ENCODE measurements at regions not wholly inside any gene's neighbourhood (a gene's known extent, or its start where the extent isn't known, plus 50 kb on each side); places are given as distances from the start of the nearest gene placed in this dataset.

- Histone ChIP-seq H3K27me3 (ENCODE audit: insufficient read depth, low read length) (no peaks in the 10 kb centered on the region), H3K79me2 (ENCODE audit: insufficient read depth, low read length) (no peaks in the 10 kb centered on the region), H3K36me3 (ENCODE audit: control insufficient read depth in 1 of 2, insufficient read depth in 2 of 2, low read length in 2 of 2) (no peaks in the 10 kb centered on the region), H3K4me2 (ENCODE audit: low read length) (no peak overlapping the region), H3K9ac (ENCODE audit: low read length) (no peak overlapping the region), H3K27ac (ENCODE audit: low read depth, low read length) (no peak overlapping the region), H3K9me3 (ENCODE audit: control insufficient read depth in 1 of 2, insufficient read depth in 1 of 2, low read depth in 1 of 2, low read length in 2 of 2) (no peaks in the 10 kb centered on the region), H3K4me3 (replicated peaks in 1 of 2; ENCODE audit: low read depth in 1 of 2, low read length in 2 of 2) (no peak overlapping the region), H3K4me1 (ENCODE audit: control insufficient read depth in 1 of 2, insufficient read depth in 2 of 2, low read length in 2 of 2) (no peaks in the 10 kb centered on the region), H2AFZ (ENCODE audit: low read depth, low read length, poor library complexity, severe bottlenecking) (no peak overlapping the region), H3K9me2 (ENCODE audit: insufficient read depth) (no peaks in the 10 kb centered on the region), H4K20me1 (ENCODE audit: insufficient read depth) (no peaks in the 10 kb centered on the region)
- no peak for ATAC-seq
- no peak for TF ChIP-seq SRF (IDR thresholded peaks at IDR 0.05; ENCODE audit: low read depth)
- no peak for TF ChIP-seq CBX3 (IDR thresholded peaks at IDR 0.05; ENCODE audit: low read depth)
- no peak for TF ChIP-seq SIN3A (IDR thresholded peaks at IDR 0.05; ENCODE audit: low read depth)
- no peak for TF ChIP-seq REST (IDR thresholded peaks at IDR 0.05; ENCODE audit: low read depth)
- TF ChIP-seq ZBTB33 (IDR thresholded peaks at IDR 0.05; ENCODE audit: extremely low read depth, insufficient replicate concordance, low read length) = no peak
- no peak for TF ChIP-seq YY1 (IDR thresholded peaks at IDR 0.05; ENCODE audit: extremely low read depth, insufficient replicate concordance, low read depth, low read length)
- TF ChIP-seq EZH2phosphoT487 (IDR thresholded peaks at IDR 0.05; ENCODE audit: borderline replicate concordance) = no peak
- TF ChIP-seq CTCF (IDR thresholded peaks at IDR 0.05 in 2 of 3, conservative IDR thresholded peaks at IDR 0.05 in 1 of 3; ENCODE audit: borderline replicate concordance in 1 of 3, insufficient read depth in 1 of 3, low read depth in 2 of 3, low read length in 2 of 3) = no peak
- no peak for TF ChIP-seq JUND (IDR thresholded peaks at IDR 0.05)
- ChIA-PET RAD21 (ENCODE audit: low non-redundant PET in 1 of 2, low total read pairs in 2 of 2, uncharacterized antibody in 2 of 2, unreplicated experiment in 2 of 2) (no interaction called here), POLR2A (no interaction called here), CTCF (no interaction called here)
- DNase-seq (ENCODE audit: low read depth, low spot score) = no peak
- intact Hi-C loops (cut with micrococcal nuclease) = no loop called here
- BruUV-seq (replicated peaks) = no TSS peak
Observed at GRCh38 chr6:81625216-81625615, 127.3 kb downstream of the TENT5A start.
